ENCODE measurements at regions not wholly inside any gene's neighbourhood (a gene's known extent, or its start where the extent isn't known, plus 50 kb on each side); places are given as distances from the start of the nearest gene placed in this dataset.

GRCh38 chr9:109855540-109855939, 75.5 kb downstream of the PALM2AKAP2 start:
- no peak overlapping the region for H3K27ac ChIP-seq
- TF ChIP-seq, protein P1, sequence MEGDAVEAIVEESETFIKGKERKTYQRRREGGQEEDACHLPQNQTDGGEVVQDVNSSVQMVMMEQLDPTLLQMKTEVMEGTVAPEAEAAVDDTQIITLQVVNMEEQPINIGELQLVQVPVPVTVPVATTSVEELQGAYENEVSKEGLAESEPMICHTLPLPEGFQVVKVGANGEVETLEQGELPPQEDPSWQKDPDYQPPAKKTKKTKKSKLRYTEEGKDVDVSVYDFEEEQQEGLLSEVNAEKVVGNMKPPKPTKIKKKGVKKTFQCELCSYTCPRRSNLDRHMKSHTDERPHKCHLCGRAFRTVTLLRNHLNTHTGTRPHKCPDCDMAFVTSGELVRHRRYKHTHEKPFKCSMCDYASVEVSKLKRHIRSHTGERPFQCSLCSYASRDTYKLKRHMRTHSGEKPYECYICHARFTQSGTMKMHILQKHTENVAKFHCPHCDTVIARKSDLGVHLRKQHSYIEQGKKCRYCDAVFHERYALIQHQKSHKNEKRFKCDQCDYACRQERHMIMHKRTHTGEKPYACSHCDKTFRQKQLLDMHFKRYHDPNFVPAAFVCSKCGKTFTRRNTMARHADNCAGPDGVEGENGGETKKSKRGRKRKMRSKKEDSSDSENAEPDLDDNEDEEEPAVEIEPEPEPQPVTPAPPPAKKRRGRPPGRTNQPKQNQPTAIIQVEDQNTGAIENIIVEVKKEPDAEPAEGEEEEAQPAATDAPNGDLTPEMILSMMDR (conservative IDR thresholded peaks at IDR 0.05) = no peak

DNA sequence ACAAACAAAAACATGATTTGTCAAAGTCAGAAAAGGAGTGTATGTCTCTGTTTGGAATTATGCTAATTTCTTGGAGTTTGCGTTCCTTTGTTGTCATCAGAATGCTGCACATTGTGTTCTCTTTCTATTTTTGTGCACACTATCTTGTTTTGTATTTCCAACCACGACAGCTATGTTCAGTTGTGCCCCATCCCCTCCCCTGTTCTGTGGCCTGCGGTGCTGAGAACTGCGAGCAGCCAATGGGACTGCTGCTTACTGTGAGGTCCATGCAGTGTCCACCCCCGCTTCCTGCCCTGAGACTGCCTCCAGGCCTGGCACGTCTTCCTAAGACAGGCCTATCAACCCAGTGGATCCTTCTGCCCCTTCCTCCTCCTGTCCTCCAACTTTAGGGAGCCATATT, 76.8 kb downstream of the PALM2AKAP2 start:
- TF ChIP-seq, protein P1 (conservative IDR thresholded peaks at IDR 0.05) = no peak
- no peak overlapping the region for H3K27ac ChIP-seq

GRCh38 chr9:109857336-109857735, 77.3 kb downstream of the PALM2AKAP2 start:
- no peak overlapping the region for H3K27ac ChIP-seq

GRCh38 chr9:109859447-109859846, 79.4 kb downstream of the PALM2AKAP2 start:
- no peak overlapping the region for H3K27ac ChIP-seq
- TF ChIP-seq, protein P1 (conservative IDR thresholded peaks at IDR 0.05) = peak; percentile 72

More at GRCh38 chr9:109857336-109857735, 77.3 kb downstream of the PALM2AKAP2 start:
- TF ChIP-seq, protein P1 (conservative IDR thresholded peaks at IDR 0.05) = no peak

DNA sequence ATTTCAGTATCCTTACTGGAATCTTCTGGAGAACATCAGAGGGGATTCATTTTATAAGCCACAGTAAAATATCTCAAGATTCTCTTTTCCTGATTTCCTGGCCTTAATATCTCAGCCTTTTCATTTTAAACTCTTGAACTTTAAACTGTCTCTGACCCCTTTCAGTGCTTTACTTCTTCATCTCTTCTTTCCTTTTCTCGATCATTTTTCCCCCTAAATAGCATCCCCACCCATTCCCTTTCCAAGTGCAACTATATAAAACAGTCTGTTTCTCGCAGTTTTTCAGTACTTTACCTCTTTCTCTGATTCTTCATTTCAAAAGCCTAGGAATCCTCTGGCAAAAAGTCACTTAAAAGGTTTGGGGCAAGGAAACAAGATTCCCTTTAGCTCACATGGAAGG, 80.5 kb downstream of the PALM2AKAP2 start:
- TF ChIP-seq, protein P1 (conservative IDR thresholded peaks at IDR 0.05) = no peak
- no peak overlapping the region for H3K27ac ChIP-seq

- TF ChIP-seq, protein P1 (conservative IDR thresholded peaks at IDR 0.05) = no peak
- no peak overlapping the region for H3K27ac ChIP-seq
These were observed 81.5 kb downstream of the PALM2AKAP2 start for GRCh38 chr9:109861499-109861898.

DNA sequence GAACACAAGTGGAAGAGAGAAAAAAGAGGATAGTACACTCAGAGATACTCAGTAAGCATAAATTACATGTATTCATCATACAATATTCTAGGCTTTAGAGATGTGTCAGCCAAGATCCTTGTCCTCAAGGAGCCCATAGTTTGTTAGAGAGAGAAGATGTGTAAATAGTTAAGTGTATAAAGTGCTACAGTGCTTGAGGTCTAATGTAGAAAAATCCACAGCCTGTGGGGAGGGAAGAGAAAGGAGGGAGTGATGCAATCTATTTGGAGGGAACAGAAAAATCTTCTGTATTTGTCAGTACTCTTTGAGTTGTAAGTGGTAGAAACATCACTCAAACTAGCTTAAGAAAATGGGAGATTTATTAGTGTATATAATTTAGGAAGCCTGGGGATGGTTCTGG, 81.9 kb downstream of the PALM2AKAP2 start:
- no peak overlapping the region for H3K27ac ChIP-seq
- TF ChIP-seq, protein P1 (conservative IDR thresholded peaks at IDR 0.05) = no peak

Measured in VCaP (cell line).